ENCODE measurements at regions not wholly inside any gene's neighbourhood (a gene's known extent, or its start where the extent isn't known, plus 50 kb on each side); places are given as distances from the start of the nearest gene placed in this dataset.

GRCh38 chr3:1616744-1617143 lies 481.9 kb upstream of the CNTN4 start:
- intact Hi-C loops (cut with DNase I): no loop called here
- Histone ChIP-seq H3K36me3 (replicated peaks in 1 of 2) (no peaks in the 10 kb centered on the region), H3K9me3 (replicated peaks in 1 of 3) (no peaks in the 10 kb centered on the region), H3K27ac (no peak overlapping the region), H3K4me3 (no peak overlapping the region), H3K27me3 (no peaks in the 10 kb centered on the region), H3K4me1 (replicated peaks in 1 of 2) (no peaks in the 10 kb centered on the region)
- DNase-seq: no peak
- 19 to 41% (median 29%) methylated on average over 2 of the region's 2 CpGs for WGBS, 4 donors
- TF ChIP-seq, protein P1, sequence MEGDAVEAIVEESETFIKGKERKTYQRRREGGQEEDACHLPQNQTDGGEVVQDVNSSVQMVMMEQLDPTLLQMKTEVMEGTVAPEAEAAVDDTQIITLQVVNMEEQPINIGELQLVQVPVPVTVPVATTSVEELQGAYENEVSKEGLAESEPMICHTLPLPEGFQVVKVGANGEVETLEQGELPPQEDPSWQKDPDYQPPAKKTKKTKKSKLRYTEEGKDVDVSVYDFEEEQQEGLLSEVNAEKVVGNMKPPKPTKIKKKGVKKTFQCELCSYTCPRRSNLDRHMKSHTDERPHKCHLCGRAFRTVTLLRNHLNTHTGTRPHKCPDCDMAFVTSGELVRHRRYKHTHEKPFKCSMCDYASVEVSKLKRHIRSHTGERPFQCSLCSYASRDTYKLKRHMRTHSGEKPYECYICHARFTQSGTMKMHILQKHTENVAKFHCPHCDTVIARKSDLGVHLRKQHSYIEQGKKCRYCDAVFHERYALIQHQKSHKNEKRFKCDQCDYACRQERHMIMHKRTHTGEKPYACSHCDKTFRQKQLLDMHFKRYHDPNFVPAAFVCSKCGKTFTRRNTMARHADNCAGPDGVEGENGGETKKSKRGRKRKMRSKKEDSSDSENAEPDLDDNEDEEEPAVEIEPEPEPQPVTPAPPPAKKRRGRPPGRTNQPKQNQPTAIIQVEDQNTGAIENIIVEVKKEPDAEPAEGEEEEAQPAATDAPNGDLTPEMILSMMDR (IDR thresholded peaks at IDR 0.05): no peak
- no peak for TF ChIP-seq POLR2A (IDR thresholded peaks at IDR 0.05)

- H3K4me3 ChIP-seq: no peak overlapping the region
- H3K27ac ChIP-seq: no peak overlapping the region
- WGBS, 4 donors: 61 to 78% (median 68%) methylated on average over 2 of the region's 2 CpGs
- DNase-seq: no peak
- no peaks in the 10 kb centered on the region for H3K27me3 ChIP-seq
- H3K36me3 ChIP-seq (replicated peaks in 1 of 2): no peaks in the 10 kb centered on the region
- H3K4me1 ChIP-seq (replicated peaks in 1 of 2): no peaks in the 10 kb centered on the region
- no peaks in the 10 kb centered on the region for H3K9me3 ChIP-seq (replicated peaks in 1 of 3)
- intact Hi-C loops (cut with DNase I): no loop called here
- TF ChIP-seq, protein P1 (IDR thresholded peaks at IDR 0.05): no peak
These were observed 474.8 kb upstream of the CNTN4 start for GRCh38 chr3:1623896-1624295.

DNA sequence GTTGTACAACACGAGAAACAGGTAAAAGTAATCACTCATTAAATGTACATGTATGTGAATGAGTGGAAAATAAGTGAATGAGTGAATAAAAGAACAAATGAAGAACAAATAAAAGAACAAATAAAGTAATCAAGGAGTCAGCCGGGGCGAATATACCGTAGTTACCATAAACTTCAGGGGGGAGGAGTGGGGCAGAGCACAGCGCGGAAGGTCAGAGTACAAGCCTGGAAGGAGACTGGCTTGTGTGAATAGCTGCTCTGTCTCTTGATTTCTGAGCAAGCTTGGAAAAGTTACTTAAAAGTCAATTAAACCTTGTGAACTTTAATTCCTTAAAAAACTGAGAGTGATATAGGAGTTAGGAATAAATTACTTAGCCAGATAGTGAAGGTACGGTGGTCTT lies 466.5 kb upstream of the CNTN4 start:
- TF ChIP-seq, protein P1 (IDR thresholded peaks at IDR 0.05): no peak
- TF ChIP-seq POLR2A (IDR thresholded peaks at IDR 0.05): no peak
- Histone ChIP-seq H3K4me1 (replicated peaks in 1 of 2) (no peaks in the 10 kb centered on the region), H3K9me3 (replicated peaks in 1 of 3) (no peaks in the 10 kb centered on the region), H3K4me3 (no peak overlapping the region), H3K27me3 (no peaks in the 10 kb centered on the region), H3K36me3 (replicated peaks in 1 of 2) (no peaks in the 10 kb centered on the region), H3K27ac (no peak overlapping the region)
- intact Hi-C loops (cut with DNase I): no loop called here
- no peak for DNase-seq
- WGBS, 4 donors: 84 to 89% (median 85%) methylated on average over 7 of the region's 7 CpGs

DNA sequence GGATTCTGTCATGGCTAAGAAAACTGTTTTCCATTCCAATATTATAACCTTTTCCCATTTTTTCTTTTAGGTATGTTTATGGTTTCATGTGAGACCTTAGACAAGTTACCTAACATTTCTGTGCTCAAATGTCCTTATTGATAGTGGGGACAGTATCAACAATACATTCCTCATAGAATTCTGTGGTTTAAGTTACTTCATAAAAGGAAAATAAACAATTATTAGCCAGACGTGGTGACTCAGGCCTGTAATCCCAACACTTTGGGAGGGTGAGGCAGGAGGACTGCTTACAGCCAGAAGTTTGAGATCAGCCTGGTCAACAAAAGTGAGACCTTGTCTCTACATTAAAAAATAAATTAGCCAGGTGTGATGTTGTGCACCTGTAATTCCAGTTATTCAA lies 436.8 kb upstream of the CNTN4 start:
- intact Hi-C loops (cut with DNase I): no loop called here

More for the DNA sequence above, 436.8 kb upstream of the CNTN4 start:
- H3K9me3 ChIP-seq (replicated peaks in 1 of 3): no peaks in the 10 kb centered on the region
- H3K4me1 ChIP-seq (replicated peaks in 1 of 2): no peaks in the 10 kb centered on the region
- H3K36me3 ChIP-seq (replicated peaks in 1 of 2): no peaks in the 10 kb centered on the region
- DNase-seq: no peak
- H3K4me3 ChIP-seq: no peak overlapping the region
- H3K27me3 ChIP-seq: no peaks in the 10 kb centered on the region
- no peak overlapping the region for H3K27ac ChIP-seq
- WGBS, 4 donors: 24 to 48% (median 46%) methylated on average over 1 of the region's 1 CpG
- TF ChIP-seq POLR2A (IDR thresholded peaks at IDR 0.05): no peak
- TF ChIP-seq, protein P1 (IDR thresholded peaks at IDR 0.05): no peak

All from adrenal gland (tissue), 9 donors.